ENCODE measurements at regions not wholly inside any gene's neighbourhood (a gene's known extent, or its start where the extent isn't known, plus 50 kb on each side); places are given as distances from the start of the nearest gene placed in this dataset.
"Not testable (repeated sequence)": the region's sequence is repeated elsewhere in the genome, so short reads cannot be mapped to it uniquely, and the experiment has no call there.

DNA sequence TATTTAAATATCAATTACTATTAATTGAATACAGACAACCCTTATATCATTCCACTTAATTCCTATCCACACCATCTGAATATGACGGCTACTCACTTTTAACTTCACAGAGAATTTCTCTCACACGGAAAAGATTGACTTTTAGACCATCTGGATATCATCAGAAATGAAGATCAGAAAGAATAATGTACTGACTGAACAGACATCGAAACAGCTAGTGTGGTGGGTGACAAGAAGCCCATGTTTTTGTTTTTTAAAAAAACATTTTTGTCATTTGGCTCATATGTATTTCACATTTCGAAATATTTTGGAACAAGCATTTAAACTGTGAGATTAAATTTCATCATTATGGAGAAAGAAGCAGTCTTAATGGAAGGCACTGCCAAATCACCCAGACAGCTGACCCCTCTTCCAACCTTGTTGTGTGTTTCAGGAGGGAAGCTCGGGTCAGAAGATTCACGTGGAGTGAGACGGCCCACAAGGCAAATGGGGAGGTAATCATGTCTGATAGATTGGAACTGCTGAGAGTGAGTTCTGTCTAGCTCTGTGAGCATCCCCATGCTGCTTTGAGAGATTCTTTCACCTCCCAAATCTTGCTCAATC lies 204.2 kb upstream of the RASGEF1B start:
- Histone ChIP-seq H3K23ac (ENCODE audit: low read length) (no peak overlapping the region), H2BK5ac (ENCODE audit: low read length) (no peak overlapping the region), H3K27ac (ENCODE audit: low read depth, low read length) (no peak overlapping the region), H3K56ac (ENCODE audit: low read length) (no peak overlapping the region), H3K18ac (ENCODE audit: low read length) (no peak overlapping the region), H4K8ac (ENCODE audit: low read depth, low read length) (no peak overlapping the region), H3K36me3 (ENCODE audit: control insufficient read depth, insufficient read depth, low read length) (no peaks in the 10 kb centered on the region), H3K27me3 (ENCODE audit: insufficient read depth, low read length, poor library complexity) (no peaks in the 10 kb centered on the region), H3K4ac (ENCODE audit: low read depth, low read length) (no peak overlapping the region), H2BK15ac (replicated peaks; ENCODE audit: low read depth) (no peak overlapping the region), H3K79me2 (ENCODE audit: control insufficient read depth, insufficient read depth, low read length) (no peaks in the 10 kb centered on the region), H3K79me1 (ENCODE audit: low read length) (no peaks in the 10 kb centered on the region), H3K9ac (ENCODE audit: low read length) (no peak overlapping the region), H2AK5ac (ENCODE audit: low read length) (no peak overlapping the region), H3K4me3 (ENCODE audit: low read length) (no peak overlapping the region), H4K5ac (ENCODE audit: low read length) (no peak overlapping the region), H3K4me1 (ENCODE audit: control insufficient read depth, low read depth, low read length) (no peaks in the 10 kb centered on the region), H3K4me2 (ENCODE audit: low read length) (no peak overlapping the region), H2BK120ac (ENCODE audit: low read depth, low read length) (no peak overlapping the region)
- WGBS (ENCODE audit: extremely low coverage, insufficient coverage, low lambda C conversion rate) = 100% methylated on average over 1 of the region's 7 CpGs
- DNase-seq = no peak

DNA sequence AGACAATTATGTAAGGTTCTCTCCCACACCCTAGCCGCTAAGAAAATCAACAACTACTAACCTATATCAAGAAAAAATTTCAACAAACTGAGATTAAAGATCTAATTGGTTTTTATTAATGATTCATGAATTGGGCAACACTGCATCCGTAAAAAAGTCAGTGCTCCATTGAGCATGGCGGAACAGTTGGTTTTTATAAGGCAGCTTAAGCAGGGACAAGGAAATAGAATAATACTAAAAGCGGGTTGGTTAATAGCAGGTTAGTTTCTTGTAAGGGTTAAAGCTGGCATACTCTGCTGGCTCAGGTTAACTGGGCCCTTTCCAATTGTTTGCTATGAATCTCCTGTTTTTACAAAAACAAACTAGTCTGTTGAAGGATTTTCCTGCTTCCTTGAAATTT lies 202.3 kb upstream of the RASGEF1B start:
- H4K5ac ChIP-seq (ENCODE audit: low read length) = no peak overlapping the region
- H3K27ac ChIP-seq (ENCODE audit: low read depth, low read length) = no peak overlapping the region
- H2AK5ac ChIP-seq (ENCODE audit: low read length) = no peak overlapping the region
- peak overlapping the region; percentile 19 for H2BK15ac ChIP-seq (replicated peaks; ENCODE audit: low read depth)
- H3K18ac ChIP-seq (ENCODE audit: low read length) = no peak overlapping the region
- no peak for DNase-seq
- no peaks in the 10 kb centered on the region for H3K79me2 ChIP-seq (ENCODE audit: control insufficient read depth, insufficient read depth, low read length)
- H3K4ac ChIP-seq (ENCODE audit: low read depth, low read length) = no peak overlapping the region
- H3K27me3 ChIP-seq (ENCODE audit: insufficient read depth, low read length, poor library complexity) = no peaks in the 10 kb centered on the region
- H3K4me2 ChIP-seq (ENCODE audit: low read length) = no peak overlapping the region
- no peak overlapping the region for H3K4me3 ChIP-seq (ENCODE audit: low read length)
- no peak overlapping the region for H2BK120ac ChIP-seq (ENCODE audit: low read depth, low read length)
- no peak overlapping the region for H3K23ac ChIP-seq (ENCODE audit: low read length)
- no peaks in the 10 kb centered on the region for H3K36me3 ChIP-seq (ENCODE audit: control insufficient read depth, insufficient read depth, low read length)
- no peak overlapping the region for H4K8ac ChIP-seq (ENCODE audit: low read depth, low read length)
- no peaks in the 10 kb centered on the region for H3K79me1 ChIP-seq (ENCODE audit: low read length)
- H3K56ac ChIP-seq (ENCODE audit: low read length) = no peak overlapping the region
- H3K9ac ChIP-seq (ENCODE audit: low read length) = no peak overlapping the region
- no peaks in the 10 kb centered on the region for H3K4me1 ChIP-seq (ENCODE audit: control insufficient read depth, low read depth, low read length)
- no CpG with 5 or more reads among the region's 4 CpGs for WGBS (ENCODE audit: extremely low coverage, insufficient coverage, low lambda C conversion rate)
- no peak overlapping the region for H2BK5ac ChIP-seq (ENCODE audit: low read length)

DNA sequence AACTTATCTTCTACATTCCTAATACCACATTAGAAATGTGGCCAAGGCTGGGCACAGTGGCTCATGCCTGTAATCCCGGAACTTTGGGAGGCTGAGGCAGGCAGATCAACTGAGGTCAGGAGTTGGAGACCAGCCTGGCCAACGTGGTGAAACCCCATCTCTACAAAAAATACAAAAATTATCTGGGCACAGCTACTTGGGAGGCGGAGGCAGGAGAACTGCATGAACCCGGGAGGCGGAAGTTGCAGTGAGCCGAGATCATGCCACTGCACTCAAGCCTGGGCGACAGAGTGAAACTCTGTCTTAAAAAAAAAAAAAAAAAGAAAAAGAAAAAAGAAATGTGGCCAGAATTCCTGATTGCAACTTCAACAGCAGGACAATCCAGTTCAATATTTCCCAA lies 196.6 kb upstream of the RASGEF1B start:
- not testable (repeated sequence) for H3K36me3 ChIP-seq (ENCODE audit: control insufficient read depth, insufficient read depth, low read length); H2BK15ac ChIP-seq (replicated peaks; ENCODE audit: low read depth); H4K5ac ChIP-seq (ENCODE audit: low read length); H3K56ac ChIP-seq (ENCODE audit: low read length); H3K4me2 ChIP-seq (ENCODE audit: low read length); H3K9ac ChIP-seq (ENCODE audit: low read length); H3K79me2 ChIP-seq (ENCODE audit: control insufficient read depth, insufficient read depth, low read length); H4K8ac ChIP-seq (ENCODE audit: low read depth, low read length); H3K4me3 ChIP-seq (ENCODE audit: low read length); H2AK5ac ChIP-seq (ENCODE audit: low read length); H2BK5ac ChIP-seq (ENCODE audit: low read length); H3K4me1 ChIP-seq (ENCODE audit: control insufficient read depth, low read depth, low read length); H3K23ac ChIP-seq (ENCODE audit: low read length); DNase-seq; H3K27me3 ChIP-seq (ENCODE audit: insufficient read depth, low read length, poor library complexity); H2BK120ac ChIP-seq (ENCODE audit: low read depth, low read length); H3K27ac ChIP-seq (ENCODE audit: low read depth, low read length); H3K79me1 ChIP-seq (ENCODE audit: low read length); H3K4ac ChIP-seq (ENCODE audit: low read depth, low read length)
- H3K18ac ChIP-seq (ENCODE audit: low read length) = peak overlapping the region; percentile 51
- no CpG with 5 or more reads among the region's 7 CpGs for WGBS (ENCODE audit: extremely low coverage, insufficient coverage, low lambda C conversion rate)

DNA sequence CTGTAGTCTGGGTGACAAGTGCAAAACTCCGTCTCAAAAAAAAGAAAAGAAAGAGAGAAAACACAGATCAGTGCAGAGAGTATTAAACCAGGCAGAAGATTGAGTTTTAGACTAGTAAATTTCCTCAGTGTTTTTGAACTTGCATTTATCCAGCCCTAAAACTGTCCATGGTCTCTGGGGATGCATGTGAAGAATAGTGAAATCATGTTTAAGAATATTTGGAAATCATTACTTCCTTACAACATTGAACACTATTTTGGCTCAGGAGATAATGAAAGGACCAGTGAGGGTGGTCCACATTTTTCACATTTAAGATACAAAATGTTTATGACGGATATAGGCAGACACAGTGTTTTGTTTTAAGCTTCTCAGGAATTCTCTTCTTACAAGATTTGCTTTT lies 195.8 kb upstream of the RASGEF1B start:
- Histone ChIP-seq H3K4me3 (ENCODE audit: low read length) (no peak overlapping the region), H3K36me3 (ENCODE audit: control insufficient read depth, insufficient read depth, low read length) (no peaks in the 10 kb centered on the region), H2BK15ac (replicated peaks; ENCODE audit: low read depth) (no peak overlapping the region), H3K23ac (ENCODE audit: low read length) (no peak overlapping the region), H2AK5ac (ENCODE audit: low read length) (no peak overlapping the region), H3K4me1 (ENCODE audit: control insufficient read depth, low read depth, low read length) (no peaks in the 10 kb centered on the region), H4K8ac (ENCODE audit: low read depth, low read length) (no peak overlapping the region), H3K79me1 (ENCODE audit: low read length) (no peaks in the 10 kb centered on the region), H3K27me3 (ENCODE audit: insufficient read depth, low read length, poor library complexity) (no peaks in the 10 kb centered on the region), H3K4me2 (ENCODE audit: low read length) (no peak overlapping the region), H3K27ac (ENCODE audit: low read depth, low read length) (no peak overlapping the region), H3K56ac (ENCODE audit: low read length) (no peak overlapping the region), H3K4ac (ENCODE audit: low read depth, low read length) (no peak overlapping the region), H2BK5ac (ENCODE audit: low read length) (no peak overlapping the region), H2BK120ac (ENCODE audit: low read depth, low read length) (peak overlapping the region; percentile 23), H3K9ac (ENCODE audit: low read length) (no peak overlapping the region), H3K18ac (ENCODE audit: low read length) (no peak overlapping the region), H3K79me2 (ENCODE audit: control insufficient read depth, insufficient read depth, low read length) (no peaks in the 10 kb centered on the region), H4K5ac (ENCODE audit: low read length) (no peak overlapping the region)
- no CpG with 5 or more reads among the region's 2 CpGs for WGBS (ENCODE audit: extremely low coverage, insufficient coverage, low lambda C conversion rate)
- DNase-seq = no peak

DNA sequence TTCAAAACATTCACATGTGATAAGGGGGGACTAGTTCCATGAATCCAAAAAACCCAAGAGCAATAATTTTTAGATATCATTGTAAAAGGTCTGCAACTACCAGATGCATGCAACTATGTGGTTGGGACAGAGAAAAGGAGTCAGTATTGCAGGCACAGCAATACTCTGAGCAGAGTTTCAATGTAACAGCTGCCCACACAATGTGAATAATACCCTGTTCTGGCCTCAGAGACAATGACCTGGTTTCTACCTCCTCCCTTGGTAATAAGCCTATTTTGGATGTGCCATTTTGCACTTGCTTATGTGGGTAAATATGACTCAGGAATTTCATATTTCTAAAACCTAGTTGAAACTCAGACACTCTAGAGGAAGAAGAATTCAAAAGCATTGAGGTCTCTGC lies 194.8 kb upstream of the RASGEF1B start:
- peak overlapping the region; percentile 57 for H2BK15ac ChIP-seq (replicated peaks; ENCODE audit: low read depth)
- no peak overlapping the region for H3K4me2 ChIP-seq (ENCODE audit: low read length)
- no peak overlapping the region for H3K4ac ChIP-seq (ENCODE audit: low read depth, low read length)
- H3K79me2 ChIP-seq (ENCODE audit: control insufficient read depth, insufficient read depth, low read length) = no peaks in the 10 kb centered on the region
- no peaks in the 10 kb centered on the region for H3K79me1 ChIP-seq (ENCODE audit: low read length)
- no peak overlapping the region for H4K5ac ChIP-seq (ENCODE audit: low read length)
- H3K23ac ChIP-seq (ENCODE audit: low read length) = no peak overlapping the region
- no peak overlapping the region for H3K18ac ChIP-seq (ENCODE audit: low read length)
- no peak overlapping the region for H2BK5ac ChIP-seq (ENCODE audit: low read length)
- H2BK120ac ChIP-seq (ENCODE audit: low read depth, low read length) = no peak overlapping the region
- no peak for DNase-seq
- no peak overlapping the region for H3K27ac ChIP-seq (ENCODE audit: low read depth, low read length)
- no peak overlapping the region for H3K56ac ChIP-seq (ENCODE audit: low read length)
- H3K36me3 ChIP-seq (ENCODE audit: control insufficient read depth, insufficient read depth, low read length) = no peaks in the 10 kb centered on the region
- no peak overlapping the region for H2AK5ac ChIP-seq (ENCODE audit: low read length)
- H3K4me1 ChIP-seq (ENCODE audit: control insufficient read depth, low read depth, low read length) = no peaks in the 10 kb centered on the region
- no peak overlapping the region for H4K8ac ChIP-seq (ENCODE audit: low read depth, low read length)
- H3K9ac ChIP-seq (ENCODE audit: low read length) = no peak overlapping the region
- H3K27me3 ChIP-seq (ENCODE audit: insufficient read depth, low read length, poor library complexity) = no peaks in the 10 kb centered on the region
- H3K4me3 ChIP-seq (ENCODE audit: low read length) = no peak overlapping the region

DNA sequence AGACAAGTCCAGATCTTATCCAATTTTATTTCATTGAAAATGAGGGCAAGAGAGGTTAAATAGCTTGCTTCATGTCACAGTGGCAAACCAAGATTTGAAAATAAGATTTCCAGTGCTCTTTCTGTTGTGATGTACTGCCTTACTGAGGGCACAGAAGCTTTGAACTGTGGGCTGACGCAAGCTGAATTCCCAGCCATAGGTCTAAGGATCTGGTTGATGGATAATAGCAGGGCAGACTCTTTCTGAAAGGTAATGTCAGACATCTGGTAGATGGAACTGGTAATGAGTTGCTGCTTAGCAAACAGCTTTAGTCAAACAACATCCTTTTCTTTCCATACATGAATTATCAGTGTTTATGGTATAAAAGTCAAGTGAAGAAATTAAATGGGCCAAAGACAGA lies 193.9 kb upstream of the RASGEF1B start:
- no peak overlapping the region for H2BK120ac ChIP-seq (ENCODE audit: low read depth, low read length)
- no peaks in the 10 kb centered on the region for H3K4me1 ChIP-seq (ENCODE audit: control insufficient read depth, low read depth, low read length)
- H3K56ac ChIP-seq (ENCODE audit: low read length) = no peak overlapping the region
- H3K79me2 ChIP-seq (ENCODE audit: control insufficient read depth, insufficient read depth, low read length) = no peaks in the 10 kb centered on the region
- no peak overlapping the region for H4K8ac ChIP-seq (ENCODE audit: low read depth, low read length)
- H3K27me3 ChIP-seq (ENCODE audit: insufficient read depth, low read length, poor library complexity) = no peaks in the 10 kb centered on the region
- no peak overlapping the region for H2BK5ac ChIP-seq (ENCODE audit: low read length)
- H3K4me3 ChIP-seq (ENCODE audit: low read length) = no peak overlapping the region
- H3K9ac ChIP-seq (ENCODE audit: low read length) = no peak overlapping the region
- no peak overlapping the region for H4K5ac ChIP-seq (ENCODE audit: low read length)
- no peak for DNase-seq
- no peaks in the 10 kb centered on the region for H3K36me3 ChIP-seq (ENCODE audit: control insufficient read depth, insufficient read depth, low read length)
- H3K18ac ChIP-seq (ENCODE audit: low read length) = no peak overlapping the region
- WGBS (ENCODE audit: extremely low coverage, insufficient coverage, low lambda C conversion rate) = no CpG with 5 or more reads among the region's 1 CpG
- no peak overlapping the region for H3K23ac ChIP-seq (ENCODE audit: low read length)
- no peak overlapping the region for H3K4ac ChIP-seq (ENCODE audit: low read depth, low read length)
- H3K79me1 ChIP-seq (ENCODE audit: low read length) = no peaks in the 10 kb centered on the region
- H3K27ac ChIP-seq (ENCODE audit: low read depth, low read length) = no peak overlapping the region
- H3K4me2 ChIP-seq (ENCODE audit: low read length) = no peak overlapping the region
- H2AK5ac ChIP-seq (ENCODE audit: low read length) = no peak overlapping the region
- H2BK15ac ChIP-seq (replicated peaks; ENCODE audit: low read depth) = no peak overlapping the region

Measured in mesendoderm (in vitro differentiated cells).